B cell (primary cell): ENCODE measurements at regions not wholly inside any gene's neighbourhood (a gene's known extent, or its start where the extent isn't known, plus 50 kb on each side); places are given as distances from the start of the nearest gene placed in this dataset.

Source experiments
- ATAC-seq: fragments of 200-7000 bp; cut with Tn5 transposase; one replicate; pipeline ENCODE4 v1.10.0; 2021; ENCODE audit warnings: low read depth, mild to moderate bottlenecking, moderate number of reproducible peaks, moderate library complexity
- CTCF ChIA-PET: fragments of 350-600 bp; sonication (Branson Sonifier 250); formaldehyde crosslinking; loops from one replicate; lab custom pipeline; 2021; ENCODE audit warnings: antibody characterized with exemption, inconsistent platforms; lab: Charles Lee
- POLR2A ChIA-PET: fragments of 350-600 bp; sonication (Branson Sonifier 250); formaldehyde crosslinking; loops from one replicate; lab custom pipeline; 2021; ENCODE audit warnings: antibody characterized with exemption; lab: Charles Lee
- DNase-seq: peaks from one replicate; pipeline ENCODE4 v3.0.0; 2013
- H2AFZ ChIP-seq: 2 replicates; pipeline ENCODE4 v1.6.1; 2012; ENCODE audit warnings: mild to moderate bottlenecking, low read depth, low read length; ENCODE audit not compliant: insufficient read depth, poor library complexity, severe bottlenecking
- H3K27ac ChIP-seq, 2 donors: 1 replicate in 1 of 2; 2 replicates in 1 of 2; pipeline ENCODE4 v1.5.1; 2012 to 2013; ENCODE audit warnings: low read length in 2 of 2, mild to moderate bottlenecking in 2 of 2, moderate library complexity in 1 of 2
- H3K27me3 ChIP-seq, 4 experiments: fragments of 200-600 bp in 1 of 4; sonication (generic) in 1 of 4; replicated peaks in 1 of 4; 1 replicate in 2 of 4; 2 replicates in 2 of 4; pipeline versions ENCODE4 v1.6.1 to v1.7.0; 2013 to 2016; ENCODE audit warnings: low read length in 3 of 4, mild to moderate bottlenecking in 2 of 4, mixed read lengths in 1 of 4, moderate library complexity in 1 of 4; ENCODE audit not compliant: insufficient read depth in 4 of 4, control insufficient read depth in 3 of 4; ENCODE audit errors: control extremely low read depth in 1 of 4
- H3K36me3 ChIP-seq, 2 experiments: replicated peaks in 1 of 2; 1 replicate in 1 of 2; 2 replicates in 1 of 2; pipeline versions ENCODE4 v1.6.1 to v1.7.1; 2013; ENCODE audit warnings: low read length in 1 of 2; ENCODE audit not compliant: insufficient read depth in 2 of 2, control insufficient read depth in 1 of 2; ENCODE audit errors: control extremely low read depth in 1 of 2, extremely low read depth in 1 of 2
- H3K4me1 ChIP-seq, 2 donors: fragments of 200-600 bp in 1 of 2; sonication (generic) in 1 of 2; 1 replicate in 1 of 2; 2 replicates in 1 of 2; pipeline versions ENCODE4 v1.5.1 to v1.6.1; 2013 to 2017; ENCODE audit warnings: low read length in 2 of 2; ENCODE audit not compliant: control insufficient read depth in 2 of 2, insufficient read depth in 2 of 2
- H3K4me2 ChIP-seq: replicated peaks from 2 replicates; pipeline ENCODE3; 2012; ENCODE audit warnings: mild to moderate bottlenecking, low read depth, low read length; ENCODE audit not compliant: poor library complexity, severe bottlenecking
- H3K4me3 ChIP-seq, 5 experiments: fragments of 200-600 bp in 1 of 5; sonication (generic) in 1 of 5; 1 replicate in 3 of 5; 2 replicates in 2 of 5; pipeline versions ENCODE4 v1.5.1 to v1.7.0; 2011 to 2016; ENCODE audit warnings: low read length in 4 of 5, mild to moderate bottlenecking in 4 of 5, low read depth in 2 of 5, control low read depth in 1 of 5, moderate library complexity in 1 of 5; ENCODE audit not compliant: insufficient read depth in 1 of 5; ENCODE audit errors: control extremely low read depth in 1 of 5, extremely low read depth in 1 of 5
- H3K79me2 ChIP-seq: fragments of 200-600 bp; sonication (generic); one replicate; pipeline ENCODE4 v1.6.0; 2016; ENCODE audit warnings: low read length; ENCODE audit not compliant: control insufficient read depth, insufficient read depth
- H3K9ac ChIP-seq: fragments of 200-600 bp; sonication (generic); 2 replicates; pipeline ENCODE4 v1.6.1; 2017; ENCODE audit warnings: mild to moderate bottlenecking, low read length, moderate library complexity
- H3K9me3 ChIP-seq, 3 donors: one replicate each; pipeline versions ENCODE4 v1.6.1 to v1.7.1; 2013; ENCODE audit warnings: low read length in 2 of 3; ENCODE audit not compliant: control insufficient read depth in 2 of 3, insufficient read depth in 1 of 3; ENCODE audit errors: control extremely low read depth in 1 of 3
- H4K20me1 ChIP-seq: 2 replicates; pipeline ENCODE4 v1.6.0; 2012; ENCODE audit warnings: mild to moderate bottlenecking, low read length; ENCODE audit not compliant: insufficient read depth, control insufficient read depth, poor library complexity, severe bottlenecking
- H3K27ac Mint-ChIP-seq: one replicate; pipeline ENCODE4 v1.8.0; 2021; ENCODE audit warnings: mixed read lengths
- H3K27me3 Mint-ChIP-seq: one replicate; pipeline ENCODE4 v1.8.0; 2021; ENCODE audit warnings: mixed read lengths
- H3K4me1 Mint-ChIP-seq: one replicate; pipeline ENCODE4 v1.8.0; 2021; ENCODE audit warnings: mixed read lengths
- H3K4me3 Mint-ChIP-seq: one replicate; pipeline ENCODE4 v1.8.0; 2021; ENCODE audit warnings: mixed read lengths
- H3K9me3 Mint-ChIP-seq: one replicate; pipeline ENCODE4 v1.8.0; 2022; ENCODE audit warnings: mixed read lengths; ENCODE audit not compliant: insufficient read depth
- CTCF ChIP-seq: fragments of 200-600 bp; IDR thresholded peaks from one replicate; pipeline ENCODE4 v1.8.0; 2022; ENCODE audit warnings: antibody characterized with exemption, mild to moderate bottlenecking
- EZH2 ChIP-seq: IDR thresholded peaks from 2 replicates; pipeline ENCODE4 v1.6.1; 2012; ENCODE audit warnings: borderline replicate concordance, low read depth, mild to moderate bottlenecking, moderate library complexity, low read length; ENCODE audit not compliant: insufficient read depth, poor library complexity, severe bottlenecking
- WGBS: methylation state at CpG from one replicate; pipeline ENCODE4 v1.1.5; 2013; ENCODE audit warnings: missing lambda C conversion rate; ENCODE audit not compliant: insufficient coverage; 5-methylcytosine and 5-hydroxymethylcytosine counted together
- intact Hi-C: fragments of 100-400 bp; cut with micrococcal nuclease; formaldehyde crosslinking; loops from one replicate; pipeline ENCODE4 v1.10.0; 2022

GRCh38 chr1:216881695-216882094 is 158.5 kb upstream of the ESRRG start:
- Histone ChIP-seq H3K4me2 (no peak overlapping the region), H4K20me1 (no peaks in the 10 kb centered on the region), H3K79me2 (no peaks in the 10 kb centered on the region), H3K4me3 (no peak overlapping the region), H3K36me3 (no peaks in the 10 kb centered on the region), H3K9me3 (no peaks in the 10 kb centered on the region), H3K9ac (no peak overlapping the region), H3K4me1 (no peaks in the 10 kb centered on the region), H2AFZ (no peak overlapping the region), H3K27ac (no peak overlapping the region), H3K27me3 (no peaks in the 10 kb centered on the region)
- ChIA-PET POLR2A (no interaction called here), CTCF (no interaction called here)
- TF ChIP-seq CTCF (no peak), EZH2 (no peak)
- DNase-seq (no peak), ATAC-seq (no peak)
- no peaks in the 10 kb centered on the region for H3K27me3 Mint-ChIP-seq
- no peak overlapping the region for H3K4me3 Mint-ChIP-seq
- intact Hi-C loops = no loop called here
- no peak overlapping the region for H3K27ac Mint-ChIP-seq
- no peaks in the 10 kb centered on the region for H3K4me1 Mint-ChIP-seq
- no peaks in the 10 kb centered on the region for H3K9me3 Mint-ChIP-seq
- WGBS = no CpG with 5 or more reads among the region's 2 CpGs

DNA sequence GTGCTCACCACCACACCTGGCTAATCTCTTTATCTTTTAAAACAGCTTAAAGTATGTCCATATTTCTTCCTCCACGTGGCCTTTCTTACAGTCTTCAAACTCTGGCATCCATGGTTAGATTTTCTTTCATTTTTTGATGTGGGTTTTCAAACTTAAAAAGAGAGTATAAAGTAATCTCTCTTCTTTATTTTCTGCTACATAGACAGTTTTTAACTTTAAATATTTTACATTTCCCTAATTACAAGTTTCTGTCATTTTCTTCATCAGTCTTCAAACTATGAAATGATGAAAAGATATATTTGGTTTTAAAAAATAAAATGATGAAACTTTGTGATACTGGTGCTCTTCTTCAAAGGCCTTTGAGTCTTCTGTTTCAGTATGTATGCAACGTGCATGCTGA is 143.5 kb upstream of the ESRRG start:
- Histone ChIP-seq H3K79me2 (no peaks in the 10 kb centered on the region), H3K4me3 (no peak overlapping the region), H3K27ac (no peak overlapping the region), H3K27me3 (no peaks in the 10 kb centered on the region), H3K9me3 (no peaks in the 10 kb centered on the region), H2AFZ (no peak overlapping the region), H4K20me1 (no peaks in the 10 kb centered on the region), H3K9ac (no peak overlapping the region), H3K36me3 (no peaks in the 10 kb centered on the region), H3K4me2 (no peak overlapping the region), H3K4me1 (no peaks in the 10 kb centered on the region)
- TF ChIP-seq EZH2 = no peak
- no peak for TF ChIP-seq CTCF
- no peak overlapping the region for H3K4me3 Mint-ChIP-seq
- no peak overlapping the region for H3K27ac Mint-ChIP-seq
- no peaks in the 10 kb centered on the region for H3K4me1 Mint-ChIP-seq
- ATAC-seq (no peak), DNase-seq (no peak)
- no CpG with 5 or more reads among the region's 2 CpGs for WGBS
- intact Hi-C loops = no loop called here
- no peaks in the 10 kb centered on the region for H3K27me3 Mint-ChIP-seq
- no peaks in the 10 kb centered on the region for H3K9me3 Mint-ChIP-seq
- CTCF ChIA-PET = no interaction called here
- POLR2A ChIA-PET = no interaction called here
